Epithelial cell of proximal tubule (primary cell): ENCODE measurements at regions not wholly inside any gene's neighbourhood (a gene's known extent, or its start where the extent isn't known, plus 50 kb on each side); places are given as distances from the start of the nearest gene placed in this dataset.

Source experiments
- DNase-seq: peaks from one replicate; pipeline ENCODE4 v3.0.0-alpha.2; 2011; ENCODE audit warnings: low read depth
- H3K4me3 ChIP-seq: 2 replicates; pipeline ENCODE4 v1.5.1; 2011; ENCODE audit warnings: low read depth, mild to moderate bottlenecking, low read length
- TF ChIP-seq, protein P1 (sequence below): conservative IDR thresholded peaks from 2 replicates; pipeline ENCODE4 v1.5.1; 2012; ENCODE audit warnings: low read depth, mild to moderate bottlenecking, low read length

DNA sequence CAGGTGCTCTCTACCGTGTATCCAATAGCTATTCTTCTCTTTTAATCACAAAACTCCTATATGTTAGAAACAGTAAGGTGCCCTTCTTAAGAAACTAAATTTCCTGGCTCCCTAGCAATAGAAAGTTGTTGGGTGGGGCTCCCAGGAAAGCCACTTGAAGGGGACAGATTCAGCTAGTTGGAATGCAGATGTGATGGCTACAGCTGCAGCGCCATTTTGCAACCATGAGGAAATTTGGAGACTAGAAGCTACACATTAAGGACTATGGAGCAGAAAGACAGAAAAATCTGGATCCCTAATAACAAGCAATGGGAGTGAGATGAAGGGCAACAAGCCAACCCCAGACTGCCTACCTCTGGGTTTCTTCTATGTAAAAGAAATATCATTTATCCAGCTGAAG is 108.8 kb upstream of the AFDN start:
- no peak overlapping the region for H3K4me3 ChIP-seq
- TF ChIP-seq, protein P1, sequence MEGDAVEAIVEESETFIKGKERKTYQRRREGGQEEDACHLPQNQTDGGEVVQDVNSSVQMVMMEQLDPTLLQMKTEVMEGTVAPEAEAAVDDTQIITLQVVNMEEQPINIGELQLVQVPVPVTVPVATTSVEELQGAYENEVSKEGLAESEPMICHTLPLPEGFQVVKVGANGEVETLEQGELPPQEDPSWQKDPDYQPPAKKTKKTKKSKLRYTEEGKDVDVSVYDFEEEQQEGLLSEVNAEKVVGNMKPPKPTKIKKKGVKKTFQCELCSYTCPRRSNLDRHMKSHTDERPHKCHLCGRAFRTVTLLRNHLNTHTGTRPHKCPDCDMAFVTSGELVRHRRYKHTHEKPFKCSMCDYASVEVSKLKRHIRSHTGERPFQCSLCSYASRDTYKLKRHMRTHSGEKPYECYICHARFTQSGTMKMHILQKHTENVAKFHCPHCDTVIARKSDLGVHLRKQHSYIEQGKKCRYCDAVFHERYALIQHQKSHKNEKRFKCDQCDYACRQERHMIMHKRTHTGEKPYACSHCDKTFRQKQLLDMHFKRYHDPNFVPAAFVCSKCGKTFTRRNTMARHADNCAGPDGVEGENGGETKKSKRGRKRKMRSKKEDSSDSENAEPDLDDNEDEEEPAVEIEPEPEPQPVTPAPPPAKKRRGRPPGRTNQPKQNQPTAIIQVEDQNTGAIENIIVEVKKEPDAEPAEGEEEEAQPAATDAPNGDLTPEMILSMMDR: no peak
- no peak for DNase-seq

DNA sequence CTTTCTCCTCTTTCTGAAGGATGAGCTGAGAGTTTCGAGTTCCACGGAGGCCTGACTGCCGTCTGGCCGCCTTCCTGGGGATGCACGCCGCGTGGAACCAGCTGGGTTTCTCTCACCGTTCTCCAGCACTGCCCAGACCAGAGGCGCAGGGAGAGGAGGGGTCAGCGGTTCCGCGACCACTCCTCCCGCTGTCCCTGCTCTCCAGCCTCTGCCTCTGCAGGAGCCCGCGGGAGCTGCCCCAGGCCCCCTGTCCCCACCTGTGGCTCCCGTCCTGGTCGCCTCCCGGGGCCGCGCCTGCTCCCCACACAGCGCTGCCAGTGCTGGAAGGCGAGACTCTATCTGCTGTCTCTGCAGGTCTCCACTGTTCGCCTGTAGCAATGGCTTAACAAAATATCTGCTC is 106.8 kb upstream of the AFDN start:
- no peak for DNase-seq
- no peak overlapping the region for H3K4me3 ChIP-seq
- TF ChIP-seq, protein P1: no peak

DNA sequence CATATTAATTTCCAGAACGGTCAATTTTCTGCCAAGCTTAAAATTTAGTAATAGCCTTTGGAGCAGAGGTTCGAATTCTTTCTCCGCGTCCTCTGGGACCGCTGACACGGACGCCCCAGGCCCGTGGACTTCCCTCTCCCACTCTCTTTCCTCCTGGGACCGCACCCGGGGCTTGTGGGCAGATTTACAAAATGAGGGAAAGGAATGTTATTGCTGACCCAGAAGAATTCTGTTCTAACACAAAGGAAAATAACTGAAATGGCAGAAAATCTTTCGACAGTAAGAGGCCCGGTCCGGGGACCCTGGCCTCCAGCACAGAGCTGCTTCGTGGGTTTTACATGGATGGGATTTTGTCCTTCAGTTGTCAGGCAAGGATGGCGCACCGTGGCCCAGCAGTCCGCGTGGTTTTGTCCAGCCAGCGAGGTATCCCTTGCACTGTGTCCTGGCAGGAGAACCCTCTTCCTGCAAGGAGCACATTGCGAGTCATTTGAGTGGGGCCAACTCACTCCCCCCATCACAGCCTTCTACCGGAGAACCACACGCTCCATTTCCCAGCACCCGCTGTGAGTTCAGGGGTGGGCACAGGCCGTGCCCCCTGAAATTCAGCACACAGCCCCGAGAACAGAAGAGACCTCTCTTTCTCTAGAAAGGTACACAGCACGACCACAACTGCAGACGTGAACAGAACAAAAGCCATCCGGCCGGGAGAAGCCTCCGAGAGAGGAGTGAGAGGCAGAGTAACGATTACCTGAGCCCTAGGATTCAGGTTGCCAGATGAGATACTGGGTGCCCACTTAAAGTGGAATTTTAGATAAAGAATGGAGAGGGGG is 106.0 kb upstream of the AFDN start:
- TF ChIP-seq, protein P1: no peak
- no peak overlapping the region for H3K4me3 ChIP-seq
- no peak for DNase-seq

DNA sequence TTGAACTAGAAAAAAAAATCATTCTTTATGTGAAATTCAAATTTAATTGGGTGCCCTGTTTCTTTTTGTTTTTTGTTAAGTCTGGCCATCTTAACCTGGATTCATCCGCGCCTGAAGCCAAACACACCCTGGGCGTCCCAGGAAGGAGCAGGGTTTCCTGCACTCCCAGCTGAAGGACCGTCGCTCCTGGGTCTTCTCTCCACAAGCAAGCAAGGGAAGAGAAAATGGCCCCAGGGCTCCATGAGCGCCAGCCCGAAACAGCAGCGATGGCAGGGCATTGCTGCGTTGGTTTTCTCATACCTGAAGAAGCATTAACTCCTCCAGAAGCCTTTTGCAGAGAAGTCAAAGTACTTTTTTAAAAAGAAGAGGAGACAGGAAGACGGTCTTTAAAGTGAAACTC is 105.4 kb upstream of the AFDN start:
- DNase-seq: no peak
- H3K4me3 ChIP-seq: no peak overlapping the region
- TF ChIP-seq, protein P1: no peak

DNA sequence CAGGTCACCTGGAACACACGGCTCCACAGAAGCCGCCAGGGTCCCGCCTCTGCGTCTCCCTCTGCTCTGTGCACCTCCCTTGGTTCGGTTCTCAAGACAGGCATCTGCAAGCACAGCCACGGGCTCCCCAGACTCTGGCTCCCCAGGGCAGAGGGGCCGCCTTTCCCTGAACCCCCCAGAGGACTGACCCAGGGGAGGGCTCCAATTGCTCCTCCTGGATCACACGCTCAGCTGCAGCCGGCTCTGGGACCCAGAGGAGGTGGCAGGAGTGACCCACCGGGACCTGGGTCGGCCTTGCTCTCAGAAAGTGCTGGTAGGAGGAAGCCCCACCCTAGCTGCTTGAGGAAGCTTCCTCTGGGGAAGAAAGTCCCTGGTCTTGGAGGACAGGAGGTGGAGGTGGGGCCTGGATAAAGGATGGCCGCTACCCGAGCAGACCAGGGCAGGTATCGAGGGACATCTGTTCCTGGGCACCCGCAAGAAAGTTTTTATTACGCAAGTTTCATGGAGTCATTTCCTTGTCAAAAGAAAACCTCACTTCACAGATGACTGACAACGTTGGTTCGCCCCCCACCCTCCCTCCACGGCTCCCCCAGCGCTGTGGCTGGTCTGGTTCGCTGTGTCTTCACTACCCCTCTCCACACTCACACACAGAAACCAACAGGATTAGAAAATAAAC is 103.9 kb upstream of the AFDN start:
- H3K4me3 ChIP-seq: no peak overlapping the region
- DNase-seq: no peak
- TF ChIP-seq, protein P1: no peak

DNA sequence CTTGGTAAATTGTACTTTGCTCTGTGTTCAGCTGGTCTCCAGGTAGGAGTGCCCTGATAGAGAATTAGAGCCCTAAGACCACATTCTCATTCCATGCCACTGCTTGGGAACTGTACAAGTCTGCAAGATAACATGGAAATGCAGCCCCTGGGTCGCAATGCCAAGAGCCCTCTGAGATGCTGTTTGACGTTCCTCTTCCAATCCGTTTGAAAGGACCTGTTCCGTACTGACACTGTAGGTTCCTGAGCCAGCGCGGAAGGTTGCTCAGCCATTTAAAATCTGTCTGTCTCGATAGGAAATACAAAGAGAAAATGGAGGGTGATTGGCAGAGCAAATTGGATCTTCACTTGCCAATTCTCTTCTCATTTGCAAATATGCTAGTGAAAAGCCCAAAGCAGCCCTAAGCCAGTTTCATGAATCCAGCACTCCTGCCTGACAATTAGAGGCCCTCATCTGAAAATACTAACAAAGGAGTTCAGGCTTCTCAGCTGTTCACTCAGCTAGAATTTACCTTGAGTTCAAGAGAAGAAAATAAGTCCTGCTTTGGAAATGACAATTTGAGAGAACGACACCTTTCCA is 100.6 kb upstream of the AFDN start:
- TF ChIP-seq, protein P1: no peak
- no peak for DNase-seq
- no peak overlapping the region for H3K4me3 ChIP-seq
